GM10266 (cell line): ENCODE measurements at regions not wholly inside any gene's neighbourhood (a gene's known extent, or its start where the extent isn't known, plus 50 kb on each side); places are given as distances from the start of the nearest gene placed in this dataset.

Experiments used
- DNase-seq: peaks from one replicate; pipeline ENCODE4 v3.0.0; 2012; ENCODE audit errors: extremely low spot score
- TF ChIP-seq, protein P1 (sequence below): IDR thresholded peaks from 2 replicates; pipeline ENCODE4 v1.5.1; 2012; ENCODE audit warnings: mild to moderate bottlenecking, low read depth; ENCODE audit not compliant: control insufficient read depth, insufficient read depth; ENCODE audit errors: missing control alignments

DNA sequence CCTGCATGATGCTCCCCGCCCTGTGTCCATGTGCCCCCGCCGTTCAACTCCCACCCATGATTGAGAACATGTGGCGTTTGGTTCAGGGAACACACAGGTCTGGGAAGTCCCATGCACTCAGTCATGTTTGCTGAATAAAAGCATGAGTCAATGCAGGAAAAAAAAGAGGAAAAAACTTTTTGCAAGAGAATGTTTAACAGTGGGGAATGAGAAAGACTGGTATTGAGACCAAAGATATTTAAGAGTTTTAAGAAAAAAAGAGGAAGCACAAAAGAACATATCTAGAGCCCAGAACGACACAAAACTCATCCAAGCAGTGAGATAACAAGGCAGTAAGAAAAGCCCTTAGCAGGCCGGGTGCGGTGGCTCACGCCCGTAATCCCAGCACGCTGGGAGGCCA lies 279.2 kb upstream of the THSD7B start:
- TF ChIP-seq, protein P1, sequence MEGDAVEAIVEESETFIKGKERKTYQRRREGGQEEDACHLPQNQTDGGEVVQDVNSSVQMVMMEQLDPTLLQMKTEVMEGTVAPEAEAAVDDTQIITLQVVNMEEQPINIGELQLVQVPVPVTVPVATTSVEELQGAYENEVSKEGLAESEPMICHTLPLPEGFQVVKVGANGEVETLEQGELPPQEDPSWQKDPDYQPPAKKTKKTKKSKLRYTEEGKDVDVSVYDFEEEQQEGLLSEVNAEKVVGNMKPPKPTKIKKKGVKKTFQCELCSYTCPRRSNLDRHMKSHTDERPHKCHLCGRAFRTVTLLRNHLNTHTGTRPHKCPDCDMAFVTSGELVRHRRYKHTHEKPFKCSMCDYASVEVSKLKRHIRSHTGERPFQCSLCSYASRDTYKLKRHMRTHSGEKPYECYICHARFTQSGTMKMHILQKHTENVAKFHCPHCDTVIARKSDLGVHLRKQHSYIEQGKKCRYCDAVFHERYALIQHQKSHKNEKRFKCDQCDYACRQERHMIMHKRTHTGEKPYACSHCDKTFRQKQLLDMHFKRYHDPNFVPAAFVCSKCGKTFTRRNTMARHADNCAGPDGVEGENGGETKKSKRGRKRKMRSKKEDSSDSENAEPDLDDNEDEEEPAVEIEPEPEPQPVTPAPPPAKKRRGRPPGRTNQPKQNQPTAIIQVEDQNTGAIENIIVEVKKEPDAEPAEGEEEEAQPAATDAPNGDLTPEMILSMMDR: no peak
- DNase-seq: no peak

DNA sequence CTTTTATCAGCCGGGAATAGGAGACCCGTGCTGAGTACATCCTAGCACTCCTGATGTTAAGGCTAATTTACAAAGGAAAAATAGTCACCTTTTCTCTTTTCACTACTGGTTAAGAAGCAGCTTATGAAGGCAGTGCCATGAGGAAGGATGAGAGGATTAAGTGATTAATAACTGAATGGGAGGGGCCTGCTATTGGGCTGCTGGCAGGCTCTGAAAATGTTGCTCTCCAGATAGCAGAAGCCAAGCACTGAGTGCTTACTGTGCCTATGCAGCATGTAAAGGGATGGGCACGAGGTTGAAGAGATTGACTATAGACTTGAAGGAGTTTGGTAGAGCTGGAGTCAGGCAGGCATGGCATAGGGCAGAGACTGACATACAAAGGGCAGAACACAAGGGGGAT lies 282.4 kb upstream of the THSD7B start:
- no peak for DNase-seq
- TF ChIP-seq, protein P1: no peak

DNA sequence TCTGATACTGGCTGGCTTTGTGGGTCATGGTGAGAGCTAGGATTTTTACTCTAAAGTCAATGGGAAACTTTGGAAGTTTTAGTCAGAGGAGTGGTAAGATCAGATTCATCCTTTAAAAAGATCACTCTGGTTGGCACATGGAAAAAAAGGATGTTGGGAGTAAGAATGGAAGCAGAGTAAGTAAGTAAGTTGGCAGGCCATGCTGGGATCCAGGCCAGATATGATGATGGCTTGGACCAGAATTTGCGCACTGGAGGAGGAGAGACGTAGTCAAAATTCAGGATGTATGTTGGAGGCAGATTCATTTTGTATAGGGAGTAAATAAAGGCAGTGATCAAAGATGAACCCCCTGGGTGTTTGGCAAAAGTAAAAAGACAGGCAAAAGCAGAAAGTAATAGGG lies 283.3 kb upstream of the THSD7B start:
- DNase-seq: no peak
- TF ChIP-seq, protein P1: no peak

DNA sequence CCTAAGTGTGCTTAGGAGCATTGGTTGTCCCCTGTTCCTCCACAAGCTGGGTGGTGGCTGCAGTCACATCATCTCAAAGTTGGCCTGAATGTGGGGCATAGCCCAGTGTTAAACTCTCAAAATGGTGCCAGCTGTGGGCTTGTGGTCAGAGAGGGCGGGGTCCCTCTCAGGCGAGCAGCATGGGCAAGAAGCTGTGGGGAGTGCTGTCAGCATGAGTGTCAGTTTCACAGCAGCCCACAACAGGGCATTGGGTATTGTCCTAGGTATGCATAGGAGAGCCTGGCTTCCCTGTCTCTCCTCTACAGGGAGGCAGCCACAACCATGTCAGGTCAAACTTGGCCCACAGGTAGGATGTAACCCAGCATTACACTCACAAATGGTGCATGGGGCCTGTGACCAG lies 285.6 kb upstream of the THSD7B start:
- TF ChIP-seq, protein P1: no peak
- DNase-seq: no peak

DNA sequence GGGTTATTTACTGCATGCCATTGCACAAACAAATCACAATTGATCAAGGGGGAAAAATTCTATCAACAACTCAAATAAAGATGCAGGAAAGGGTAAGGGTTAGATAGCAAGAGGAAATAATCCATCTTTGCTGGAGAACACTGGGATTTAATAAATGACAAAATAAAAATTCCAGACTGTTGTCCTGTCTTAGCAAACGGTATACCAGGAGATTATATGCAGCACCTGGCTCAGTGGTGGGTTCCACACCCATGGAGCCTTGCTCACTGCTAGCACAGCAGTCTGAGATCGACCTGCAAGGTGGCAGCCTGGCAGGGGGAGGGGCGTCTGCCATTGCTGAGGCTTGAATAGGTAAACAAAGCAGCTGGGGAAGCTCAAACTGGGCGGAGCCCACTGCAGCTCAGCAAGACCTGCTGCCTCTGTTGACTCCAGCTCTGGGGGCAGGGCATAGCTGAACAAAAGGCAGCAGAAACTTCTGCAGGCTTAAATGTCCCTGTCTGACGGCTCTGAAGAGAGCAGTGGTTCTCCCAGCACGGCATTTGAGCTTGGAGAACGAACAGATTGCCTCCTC lies 296.5 kb upstream of the THSD7B start:
- TF ChIP-seq, protein P1: no peak
- no peak for DNase-seq

DNA sequence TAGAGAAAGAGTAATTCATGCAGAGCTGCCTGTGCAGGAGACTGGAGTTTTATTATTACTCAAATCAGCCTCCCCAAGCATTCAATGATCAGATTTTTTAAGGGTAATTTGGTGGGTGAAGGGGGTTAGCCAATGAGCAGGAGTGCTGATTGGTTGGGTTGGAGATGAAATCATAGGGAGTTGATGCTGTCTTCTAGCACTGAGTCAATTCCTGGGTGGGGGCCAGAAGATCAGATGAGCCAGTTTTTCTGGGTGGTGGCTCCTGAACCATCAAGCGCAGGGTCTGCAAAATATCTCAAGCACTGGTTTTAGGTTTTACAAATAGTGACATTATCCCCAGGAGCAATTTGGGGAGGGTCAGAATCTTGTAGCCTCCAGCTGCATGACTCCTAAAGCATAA lies 312.8 kb upstream of the THSD7B start:
- TF ChIP-seq, protein P1: no peak
- DNase-seq: no peak

DNA sequence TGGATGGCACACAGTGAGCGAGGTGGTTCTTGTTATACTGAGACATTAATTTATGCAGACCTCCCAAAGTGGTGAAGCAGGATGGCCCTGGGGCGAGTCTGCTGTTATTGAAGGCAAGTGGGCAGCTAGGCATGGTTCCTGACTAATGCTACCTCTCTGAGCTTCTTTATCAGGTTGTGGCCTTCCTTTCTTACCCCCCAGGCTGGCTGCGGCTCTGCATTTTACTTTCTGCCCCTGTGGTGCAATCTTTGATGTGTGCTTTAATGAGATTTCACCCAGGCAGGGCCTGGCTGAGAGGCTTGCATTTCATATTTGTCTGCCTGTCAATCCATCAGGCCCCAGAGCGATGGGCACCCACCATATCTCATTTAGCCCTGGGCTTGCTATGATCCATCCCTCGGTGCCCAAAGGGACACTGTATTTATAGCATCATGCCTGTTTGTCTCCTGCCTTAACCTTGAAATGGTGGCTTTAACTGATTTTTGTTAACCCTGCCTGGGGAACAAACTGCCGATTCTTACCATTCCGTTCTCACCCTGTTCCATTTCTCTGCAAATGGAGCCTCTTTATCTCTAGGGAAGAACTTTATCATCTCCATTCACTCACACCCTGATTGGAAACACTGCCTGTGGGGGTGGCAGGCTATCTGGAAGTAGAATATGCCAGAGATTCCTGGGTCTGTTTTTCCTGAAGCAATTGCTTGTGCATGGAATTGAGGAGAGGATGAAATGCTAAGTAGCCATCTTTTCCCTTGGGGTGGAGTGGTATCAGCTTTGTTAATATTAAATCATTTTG lies 316.2 kb upstream of the THSD7B start:
- TF ChIP-seq, protein P1: no peak
- DNase-seq: no peak
